ENCODE measurements at regions not wholly inside any gene's neighbourhood (a gene's known extent, or its start where the extent isn't known, plus 50 kb on each side); places are given as distances from the start of the nearest gene placed in this dataset.

GRCh38 chr2:19746137-19746600 lies 155.6 kb downstream of the TTC32 start:
- POLR2A ChIA-PET = interaction anchor here (0.6 kb wide), 1 partner anchor 539 kb away, joined by 4 read pairs; no protein-coding TSS in a partner anchor
- CTCF ChIA-PET = interaction anchor here (0.6 to 1.9 kb wide), 21 partner anchors 8 to 1477 kb away, joined by 3 to 9 read pairs (median 3); no protein-coding TSS in a partner anchor
- H3K9me3 ChIP-seq (ENCODE audit: control insufficient read depth, insufficient read depth, low read depth, low read length) = no peaks in the 10 kb centered on the region
- H3K27ac ChIP-seq (ENCODE audit: extremely low read depth, low read depth, low read length) = no peak overlapping the region
- no peaks in the 10 kb centered on the region for H3K36me3 ChIP-seq (ENCODE audit: control insufficient read depth in 2 of 2, insufficient read depth in 1 of 2, low read length in 2 of 2)
- no peak for TF ChIP-seq ZNF341 (tag by site-specific recombination; IDR thresholded peaks at IDR 0.05; ENCODE audit: low read depth)
- no peak for TF ChIP-seq ZNF488 (tag by site-specific recombination; IDR thresholded peaks at IDR 0.05)
- TF ChIP-seq RBAK (tag by site-specific recombination; IDR thresholded peaks at IDR 0.05) = no peak
- TF ChIP-seq ZNF704 (tag by site-specific recombination; IDR thresholded peaks at IDR 0.05) = no peak
- TF ChIP-seq ZNF768 (tag by site-specific recombination; IDR thresholded peaks at IDR 0.05) = no peak
- no peak for TF ChIP-seq YY1 (tag by site-specific recombination; IDR thresholded peaks at IDR 0.05)
- TF ChIP-seq ZFP37 (tag by site-specific recombination; IDR thresholded peaks at IDR 0.05) = no peak
- TF ChIP-seq, protein P1, sequence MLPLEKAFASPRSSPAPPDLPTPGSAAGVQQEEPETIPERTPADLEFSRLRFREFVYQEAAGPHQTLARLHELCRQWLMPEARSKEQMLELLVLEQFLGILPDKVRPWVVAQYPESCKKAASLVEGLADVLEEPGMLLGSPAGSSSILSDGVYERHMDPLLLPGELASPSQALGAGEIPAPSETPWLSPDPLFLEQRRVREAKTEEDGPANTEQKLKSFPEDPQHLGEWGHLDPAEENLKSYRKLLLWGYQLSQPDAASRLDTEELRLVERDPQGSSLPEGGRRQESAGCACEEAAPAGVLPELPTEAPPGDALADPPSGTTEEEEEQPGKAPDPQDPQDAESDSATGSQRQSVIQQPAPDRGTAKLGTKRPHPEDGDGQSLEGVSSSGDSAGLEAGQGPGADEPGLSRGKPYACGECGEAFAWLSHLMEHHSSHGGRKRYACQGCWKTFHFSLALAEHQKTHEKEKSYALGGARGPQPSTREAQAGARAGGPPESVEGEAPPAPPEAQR (tag by site-specific recombination; IDR thresholded peaks at IDR 0.05) = no peak
- no peak for TF ChIP-seq SALL2 (tag by site-specific recombination; IDR thresholded peaks at IDR 0.05; ENCODE audit: borderline replicate concordance)
- no peaks in the 10 kb centered on the region for H3K4me1 ChIP-seq (ENCODE audit: control insufficient read depth, insufficient read depth, low read length)
- no peak overlapping the region for H3K4me3 ChIP-seq (ENCODE audit: low read depth, low read length)

DNA sequence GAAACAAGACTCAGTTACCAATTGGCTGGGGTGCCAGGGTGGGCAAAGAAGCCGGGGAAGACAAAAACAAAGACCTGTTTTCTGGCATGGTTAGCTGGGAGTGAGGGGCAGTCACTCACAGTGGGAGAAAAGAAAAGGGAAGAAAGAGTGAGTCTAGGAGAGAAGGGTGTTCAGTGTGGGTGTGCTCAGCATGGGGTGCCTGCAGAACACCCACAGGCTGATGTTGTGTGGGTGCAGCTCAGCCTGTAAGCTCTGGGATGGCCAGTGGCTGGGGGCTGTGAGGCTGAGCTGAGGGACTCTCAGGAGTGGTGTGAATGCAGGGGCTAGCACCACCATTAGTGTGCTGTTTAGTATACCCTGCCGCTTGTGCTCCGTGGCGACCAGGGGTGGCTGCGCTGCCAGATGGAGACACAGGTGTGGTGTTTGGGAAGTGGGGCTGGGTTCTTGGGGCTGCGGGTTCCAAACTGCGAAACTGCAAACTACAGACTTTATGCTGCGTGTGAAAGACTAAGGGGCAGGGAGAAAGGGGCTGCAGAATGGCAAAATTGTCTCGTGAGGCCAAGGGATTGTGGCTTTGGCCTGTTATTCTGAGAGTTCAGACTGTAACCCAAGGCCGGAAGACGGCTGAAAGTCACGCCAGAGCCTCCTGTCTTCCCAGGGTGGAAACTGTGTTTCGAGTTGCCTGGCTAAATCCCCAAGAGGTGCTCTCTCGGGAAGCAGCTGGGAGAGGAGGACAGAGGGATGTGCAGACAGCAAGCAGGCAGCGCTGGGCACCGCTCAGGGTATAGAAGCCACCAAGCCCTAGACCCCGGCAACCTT lies 156.3 kb downstream of the TTC32 start:
- ChIA-PET CTCF (interaction anchor here (1.1 to 1.9 kb wide), 3 partner anchors 11 to 377 kb away, joined by 5 to 9 read pairs (median 6); no protein-coding TSS in a partner anchor), POLR2A (no interaction called here)
- TF ChIP-seq YY2 (tag by site-specific recombination; IDR thresholded peaks at IDR 0.05) (no peak), ZNF747 (tag by site-specific recombination; IDR thresholded peaks at IDR 0.05) (no peak), EGR2 (tag by site-specific recombination; IDR thresholded peaks at IDR 0.05; ENCODE audit: low read depth) (peak; percentile 77), ZFHX2 (tag by site-specific recombination; conservative IDR thresholded peaks at IDR 0.05) (peak; percentile 74), ZNF776 (tag by site-specific recombination; IDR thresholded peaks at IDR 0.05; ENCODE audit: borderline replicate concordance) (no peak)
- TF ChIP-seq, protein P1 (tag by site-specific recombination; IDR thresholded peaks at IDR 0.05) = no peak
- H3K27ac ChIP-seq (ENCODE audit: extremely low read depth, low read depth, low read length) = no peak overlapping the region
- no peaks in the 10 kb centered on the region for H3K9me3 ChIP-seq (ENCODE audit: control insufficient read depth, insufficient read depth, low read depth, low read length)
- no peak overlapping the region for H3K4me3 ChIP-seq (ENCODE audit: low read depth, low read length)
- no peaks in the 10 kb centered on the region for H3K36me3 ChIP-seq (ENCODE audit: control insufficient read depth in 2 of 2, insufficient read depth in 1 of 2, low read length in 2 of 2)
- no peaks in the 10 kb centered on the region for H3K4me1 ChIP-seq (ENCODE audit: control insufficient read depth, insufficient read depth, low read length)
